CD14-positive monocyte (primary cell): ENCODE measurements at regions not wholly inside any gene's neighbourhood (a gene's known extent, or its start where the extent isn't known, plus 50 kb on each side); places are given as distances from the start of the nearest gene placed in this dataset.

Experiments
- DNase-seq, 3 donors: peaks; one replicate each; pipeline ENCODE4 v3.0.0-alpha.2; 2011 to 2022
- H2AFZ ChIP-seq: 2 replicates; pipeline ENCODE4 v1.6.0; 2012; ENCODE audit warnings: mild to moderate bottlenecking, low read depth, low read length, inconsistent platforms; ENCODE audit not compliant: insufficient read depth, poor library complexity, severe bottlenecking
- H3K27ac ChIP-seq, 2 donors: 1 replicate in 1 of 2; 2 replicates in 1 of 2; pipeline ENCODE4 v1.5.1; 2012 to 2013; ENCODE audit warnings: low read length in 2 of 2, control low read depth in 1 of 2, inconsistent platforms in 1 of 2, low read depth in 1 of 2, mild to moderate bottlenecking in 1 of 2
- H3K27me3 ChIP-seq, 2 donors: one replicate each; pipeline versions ENCODE4 v1.6.0 to v1.6.1; 2011 to 2013; ENCODE audit warnings: low read length in 2 of 2; ENCODE audit not compliant: control insufficient read depth in 2 of 2, insufficient read depth in 2 of 2
- H3K36me3 ChIP-seq, 2 donors: replicated peaks in 1 of 2; 1 replicate in 1 of 2; 2 replicates in 1 of 2; pipeline versions ENCODE4 v1.5.1 to v1.6.1; 2012 to 2013; ENCODE audit warnings: low read length in 2 of 2, control low read depth in 1 of 2, inconsistent platforms in 1 of 2, mild to moderate bottlenecking in 1 of 2; ENCODE audit not compliant: insufficient read depth in 2 of 2, control insufficient read depth in 1 of 2
- H3K4me1 ChIP-seq, 2 donors: 1 replicate in 1 of 2; 2 replicates in 1 of 2; pipeline versions ENCODE4 v1.5.1 to v1.6.1; 2012 to 2013; ENCODE audit warnings: low read length in 2 of 2, control low read depth in 1 of 2, inconsistent platforms in 1 of 2, mild to moderate bottlenecking in 1 of 2, moderate library complexity in 1 of 2; ENCODE audit not compliant: insufficient read depth in 2 of 2, control insufficient read depth in 1 of 2
- H3K4me2 ChIP-seq: replicated peaks from 2 replicates; pipeline ENCODE3; 2012; ENCODE audit warnings: low read length, moderate library complexity, mild to moderate bottlenecking; ENCODE audit not compliant: poor library complexity, severe bottlenecking; ENCODE audit errors: extremely low read depth
- H3K4me3 ChIP-seq, 3 experiments: fragments of 200-600 bp in 1 of 3; sonication (generic) in 1 of 3; replicated peaks in 1 of 3; 1 replicate in 2 of 3; 2 replicates in 1 of 3; pipeline ENCODE4 v1.5.1; 2011 to 2013; ENCODE audit warnings: low read length in 3 of 3, mild to moderate bottlenecking in 3 of 3, control low read depth in 2 of 3, low read depth in 2 of 3, inconsistent platforms in 1 of 3, moderate library complexity in 1 of 3
- H3K79me2 ChIP-seq: 2 replicates; pipeline ENCODE4 v1.6.0; 2012; ENCODE audit warnings: mild to moderate bottlenecking, control low read depth, inconsistent platforms, low read length, moderate library complexity; ENCODE audit not compliant: insufficient read depth
- H3K9ac ChIP-seq: 2 replicates; pipeline ENCODE4 v1.6.0; 2017; ENCODE audit warnings: low read length, mild to moderate bottlenecking; ENCODE audit not compliant: insufficient read depth, poor library complexity, severe bottlenecking
- H3K9me3 ChIP-seq, 2 donors: replicated peaks in 1 of 2; 1 replicate in 1 of 2; 2 replicates in 1 of 2; pipeline versions ENCODE4 v1.5.1 to v1.6.1; 2012 to 2013; ENCODE audit warnings: low read length in 2 of 2, control low read depth in 1 of 2; ENCODE audit not compliant: control insufficient read depth in 1 of 2, insufficient read depth in 1 of 2
- H4K20me1 ChIP-seq: 2 replicates; pipeline ENCODE4 v1.6.0; 2012; ENCODE audit warnings: mild to moderate bottlenecking, low read length, control low read depth, moderate library complexity; ENCODE audit not compliant: insufficient read depth
- H3K27ac Mint-ChIP-seq, 7 donors: one replicate each; pipeline ENCODE4 v1.8.0; 2020; ENCODE audit warnings: mild to moderate bottlenecking in 7 of 7, mixed read lengths in 7 of 7, moderate library complexity in 6 of 7, inconsistent platforms in 2 of 7
- H3K27me3 Mint-ChIP-seq, 3 donors: one replicate each; pipeline ENCODE4 v1.8.0; 2021 to 2022; ENCODE audit warnings: low read depth in 3 of 3, mild to moderate bottlenecking in 3 of 3, mixed read lengths in 3 of 3, moderate library complexity in 3 of 3, inconsistent platforms in 1 of 3
- H3K36me3 Mint-ChIP-seq, 2 donors: one replicate each; pipeline ENCODE4 v1.8.0; 2020; ENCODE audit warnings: mixed read lengths in 2 of 2, inconsistent platforms in 1 of 2, mild to moderate bottlenecking in 1 of 2
- H3K4me1 Mint-ChIP-seq: one replicate; pipeline ENCODE4 v1.8.0; 2020; ENCODE audit warnings: mild to moderate bottlenecking, mixed read lengths
- H3K4me3 Mint-ChIP-seq, 2 donors: one replicate each; pipeline ENCODE4 v1.8.0; 2020; ENCODE audit warnings: mild to moderate bottlenecking in 2 of 2, mixed read lengths in 2 of 2, moderate library complexity in 1 of 2
- H3K9me3 Mint-ChIP-seq, 7 donors: one replicate each; pipeline ENCODE4 v1.8.0; 2020 to 2022; ENCODE audit warnings: mixed read lengths in 7 of 7, mild to moderate bottlenecking in 6 of 7, moderate library complexity in 6 of 7, inconsistent platforms in 2 of 7
- WGBS: methylation state at CpG from one replicate; pipeline ENCODE4 v1.1.5; 2013; ENCODE audit warnings: missing lambda C conversion rate; ENCODE audit not compliant: insufficient coverage; 5-methylcytosine and 5-hydroxymethylcytosine counted together
- intact Hi-C, 2 donors: fragments of 100-400 bp; cut with micrococcal nuclease; formaldehyde crosslinking; loops; one replicate each; pipeline versions ENCODE4 v1.15.0 to v1.15.1; 2023
- TF ChIP-seq, protein P1 (sequence below): fragments of 200-600 bp; IDR thresholded peaks from one replicate; pipeline ENCODE4 v1.8.0; 2022; ENCODE audit warnings: antibody characterized with exemption, mild to moderate bottlenecking

DNA sequence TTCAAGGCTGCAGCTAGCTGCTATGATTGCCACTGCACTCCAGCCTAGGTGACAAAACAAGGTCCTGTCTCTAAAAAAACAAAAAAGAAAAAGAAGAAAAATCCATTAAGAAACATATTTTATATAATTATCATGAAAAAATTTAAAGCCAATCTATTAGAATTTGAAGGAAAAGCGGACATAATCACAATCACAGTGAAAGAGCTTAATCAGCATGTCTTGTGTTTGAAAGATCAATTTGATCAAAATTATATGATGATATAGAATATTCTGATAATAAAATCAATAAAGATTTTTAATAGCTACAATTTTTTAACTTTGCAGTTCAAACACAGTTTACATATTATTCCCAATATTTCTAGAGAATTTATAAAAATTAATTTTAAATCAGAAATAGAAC is 210.1 kb downstream of the MEX3B start:
- no CpG with 5 or more reads among the region's 1 CpG for WGBS

DNA sequence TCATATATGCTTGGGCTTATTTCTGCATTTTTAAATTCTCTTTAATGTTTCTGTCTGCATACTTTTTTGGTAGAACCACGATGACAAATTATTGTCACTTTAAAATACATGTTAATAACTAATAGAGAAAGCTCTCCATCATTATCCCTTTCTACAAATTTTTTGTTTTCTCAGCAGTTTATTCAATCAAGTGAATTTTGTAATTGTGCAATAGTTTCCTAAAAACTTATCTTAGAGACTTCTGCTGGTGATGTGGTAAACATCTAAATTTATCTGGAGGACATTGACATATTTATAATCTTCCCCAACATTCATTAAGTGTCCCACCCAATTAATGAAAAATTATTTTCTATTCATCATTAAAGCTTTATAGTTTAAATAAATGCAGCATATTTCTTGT is 215.3 kb downstream of the MEX3B start:
- Histone ChIP-seq H2AFZ (no peak overlapping the region), H3K79me2 (no peaks in the 10 kb centered on the region), H3K4me3 (no peak overlapping the region), H3K36me3 (no peaks in the 10 kb centered on the region), H3K9me3 (no peaks in the 10 kb centered on the region), H4K20me1 (no peaks in the 10 kb centered on the region), H3K4me2 (no peak overlapping the region), H3K4me1 (no peaks in the 10 kb centered on the region), H3K27me3 (no peaks in the 10 kb centered on the region), H3K9ac (no peak overlapping the region), H3K27ac (no peak overlapping the region)
- no peaks in the 10 kb centered on the region for H3K36me3 Mint-ChIP-seq
- no peaks in the 10 kb centered on the region for H3K4me1 Mint-ChIP-seq
- peaks cover 0 to 2% (median 1%) of the 10 kb centered on the region in 3 donors for H3K27me3 Mint-ChIP-seq
- TF ChIP-seq, protein P1, sequence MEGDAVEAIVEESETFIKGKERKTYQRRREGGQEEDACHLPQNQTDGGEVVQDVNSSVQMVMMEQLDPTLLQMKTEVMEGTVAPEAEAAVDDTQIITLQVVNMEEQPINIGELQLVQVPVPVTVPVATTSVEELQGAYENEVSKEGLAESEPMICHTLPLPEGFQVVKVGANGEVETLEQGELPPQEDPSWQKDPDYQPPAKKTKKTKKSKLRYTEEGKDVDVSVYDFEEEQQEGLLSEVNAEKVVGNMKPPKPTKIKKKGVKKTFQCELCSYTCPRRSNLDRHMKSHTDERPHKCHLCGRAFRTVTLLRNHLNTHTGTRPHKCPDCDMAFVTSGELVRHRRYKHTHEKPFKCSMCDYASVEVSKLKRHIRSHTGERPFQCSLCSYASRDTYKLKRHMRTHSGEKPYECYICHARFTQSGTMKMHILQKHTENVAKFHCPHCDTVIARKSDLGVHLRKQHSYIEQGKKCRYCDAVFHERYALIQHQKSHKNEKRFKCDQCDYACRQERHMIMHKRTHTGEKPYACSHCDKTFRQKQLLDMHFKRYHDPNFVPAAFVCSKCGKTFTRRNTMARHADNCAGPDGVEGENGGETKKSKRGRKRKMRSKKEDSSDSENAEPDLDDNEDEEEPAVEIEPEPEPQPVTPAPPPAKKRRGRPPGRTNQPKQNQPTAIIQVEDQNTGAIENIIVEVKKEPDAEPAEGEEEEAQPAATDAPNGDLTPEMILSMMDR = no peak
- H3K27ac Mint-ChIP-seq = no peak overlapping the region
- H3K9me3 Mint-ChIP-seq = peaks cover 0 to 2% (median 0%) of the 10 kb centered on the region in 7 donors
- H3K4me3 Mint-ChIP-seq = no peak overlapping the region
- no peak for DNase-seq
- intact Hi-C loops = no loop called here
- no CpG with 5 or more reads among the region's 1 CpG for WGBS

More for the DNA sequence above, 210.1 kb downstream of the MEX3B start:
- intact Hi-C loops = no loop called here
- H3K27ac ChIP-seq = no peak overlapping the region
- TF ChIP-seq, protein P1 = no peak
- H3K27me3 ChIP-seq = no peaks in the 10 kb centered on the region
- no peak overlapping the region for H3K9ac ChIP-seq
- H4K20me1 ChIP-seq = no peaks in the 10 kb centered on the region
- H3K4me3 ChIP-seq = no peak overlapping the region
- H3K9me3 Mint-ChIP-seq = no peaks in the 10 kb centered on the region
- DNase-seq = no peak
- H3K9me3 ChIP-seq = no peaks in the 10 kb centered on the region
- H3K27ac Mint-ChIP-seq = no peak overlapping the region
- no peaks in the 10 kb centered on the region for H3K4me1 ChIP-seq
- no peaks in the 10 kb centered on the region for H3K36me3 Mint-ChIP-seq
- H3K4me1 Mint-ChIP-seq = no peaks in the 10 kb centered on the region
- H3K27me3 Mint-ChIP-seq = no peaks in the 10 kb centered on the region
- H3K36me3 ChIP-seq = no peaks in the 10 kb centered on the region
- no peak overlapping the region for H2AFZ ChIP-seq
- no peak overlapping the region for H3K4me3 Mint-ChIP-seq
- H3K4me2 ChIP-seq = no peak overlapping the region
- no peaks in the 10 kb centered on the region for H3K79me2 ChIP-seq
